C4-2B (cell line): ENCODE measurements at regions not wholly inside any gene's neighbourhood (a gene's known extent, or its start where the extent isn't known, plus 50 kb on each side); places are given as distances from the start of the nearest gene placed in this dataset.

Experiments used
- CTCF ChIP-seq: fragments of 450-650 bp; conservative IDR thresholded peaks from 2 replicates; pipeline ENCODE4 v1.5.1; 2017; ENCODE audit warnings: mild to moderate bottlenecking
- ZFX ChIP-seq: fragments of 450-650 bp; IDR thresholded peaks from 2 replicates; pipeline ENCODE4 v1.6.1; 2017

GRCh38 chr1:214164173-214164572 lies 116.8 kb upstream of the SMYD2 start:
- TF ChIP-seq CTCF (no peak), ZFX (no peak)
